GM23248 (cell line): ENCODE measurements at regions not wholly inside any gene's neighbourhood (a gene's known extent, or its start where the extent isn't known, plus 50 kb on each side); places are given as distances from the start of the nearest gene placed in this dataset.

ENCODE experiments used
- EZH2 ChIP-seq: fragments of 200-600 bp; sonication (generic); IDR thresholded peaks from 2 replicates; pipeline ENCODE4 v1.6.1; 2018; ENCODE audit warnings: antibody characterized with exemption, mild to moderate bottlenecking; ENCODE audit not compliant: insufficient read depth, poor library complexity, severe bottlenecking
- EZH2phosphoT487 ChIP-seq: fragments of 200-600 bp; sonication (generic); IDR thresholded peaks from 2 replicates; pipeline ENCODE4 v1.6.1; 2018; ENCODE audit warnings: antibody characterized with exemption, moderate library complexity, mild to moderate bottlenecking, low read depth; ENCODE audit not compliant: insufficient read depth

DNA sequence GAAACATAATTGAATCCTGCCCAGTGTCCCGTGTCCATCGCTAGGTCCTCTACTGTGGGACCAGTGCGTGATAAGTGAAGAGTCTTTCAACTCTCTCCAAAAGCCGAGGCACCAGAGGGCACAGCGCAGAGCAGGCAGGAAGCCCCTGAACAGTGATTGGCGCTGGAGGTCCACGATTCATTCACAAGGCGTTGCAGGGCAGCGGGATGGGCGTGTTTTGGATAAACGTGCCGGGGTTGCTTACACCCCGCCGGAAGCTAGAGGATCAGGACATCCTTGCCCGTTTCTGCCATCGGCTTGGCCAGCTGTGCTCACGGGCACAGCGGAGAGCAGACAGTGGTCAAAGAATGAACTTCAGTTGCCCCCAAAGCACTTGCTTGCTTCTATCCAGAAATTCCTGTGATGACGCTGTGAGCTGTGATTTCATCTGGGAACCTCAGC lies 86.0 kb upstream of the PFKP start:
- no peak for TF ChIP-seq EZH2
- no peak for TF ChIP-seq EZH2phosphoT487
